Stimulated activated CD4-positive, alpha-beta T cell treated with anti-CD3 and anti-CD28 coated beads, Interleukin-15, amount 100 ng/mL, for 1 hour (primary cell): ENCODE measurements at regions not wholly inside any gene's neighbourhood (a gene's known extent, or its start where the extent isn't known, plus 50 kb on each side); places are given as distances from the start of the nearest gene placed in this dataset.
"Not testable (repeated sequence)": the region's sequence is repeated elsewhere in the genome, so short reads cannot be mapped to it uniquely, and the experiment has no call there.

Experiments used
- DNase-seq, 2 donors: peaks; one replicate each; pipeline ENCODE4 v3.0.0-alpha.2; 2020; ENCODE audit warnings: low read depth in 1 of 2, low spot score in 1 of 2

DNA sequence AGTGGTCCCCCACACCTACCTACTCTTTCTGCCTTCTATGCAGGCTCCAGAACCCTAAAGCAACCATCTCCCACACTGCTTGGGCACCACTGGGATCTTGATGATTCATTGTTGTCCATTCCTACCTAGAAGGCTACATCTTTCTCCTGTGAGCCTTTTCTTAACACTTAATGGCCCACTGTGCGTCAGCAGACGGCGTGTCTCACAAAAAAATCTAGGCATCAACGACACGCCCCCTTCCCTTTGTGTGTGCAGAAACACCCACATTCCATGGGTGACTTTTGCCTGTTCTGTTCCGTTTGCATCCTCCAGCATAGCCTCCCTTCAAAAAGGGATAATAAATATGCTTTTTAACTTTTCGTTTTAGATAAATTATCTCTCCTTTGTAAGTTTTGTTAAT lies 99.7 kb upstream of the CYRIA start:
- no peak for DNase-seq

DNA sequence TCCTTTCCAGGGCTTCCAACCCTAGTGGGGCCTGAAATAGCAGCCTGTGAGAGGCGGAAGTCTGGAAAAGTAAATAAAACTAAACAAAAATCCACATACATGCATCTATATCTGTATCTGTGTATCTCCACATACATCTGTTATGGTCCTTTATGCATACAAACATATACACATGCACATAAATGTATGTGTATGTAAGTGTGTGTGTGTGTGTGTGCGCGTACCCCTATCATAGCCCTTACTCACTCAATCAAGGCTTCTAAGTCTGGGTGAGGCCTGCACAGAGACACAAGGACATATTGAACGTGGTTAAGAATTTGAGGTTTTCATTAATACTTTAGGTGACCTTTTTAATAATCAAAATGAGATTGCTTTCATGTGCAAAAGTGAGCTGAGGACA lies 98.9 kb upstream of the CYRIA start:
- DNase-seq: no peak

DNA sequence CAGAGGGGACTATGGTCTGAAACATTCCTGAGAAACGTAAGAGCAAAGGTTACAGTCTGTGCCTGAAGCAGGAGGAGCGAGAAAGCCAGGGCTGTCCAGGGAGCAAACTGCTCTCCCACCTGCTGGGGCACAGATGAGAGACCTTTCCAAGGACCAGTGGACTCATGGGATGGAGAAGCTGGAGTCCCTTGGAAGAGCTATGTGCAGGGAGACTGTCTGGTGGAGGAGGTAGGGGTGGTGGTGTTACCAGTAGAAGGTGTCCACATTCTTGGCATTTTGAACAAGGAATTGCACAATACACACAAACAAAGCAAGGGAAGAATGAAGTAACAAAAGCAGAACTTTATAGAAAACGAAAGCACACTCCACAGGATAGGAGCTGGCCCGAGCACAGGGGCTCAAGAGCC lies 97.9 kb upstream of the CYRIA start:
- no peak for DNase-seq

DNA sequence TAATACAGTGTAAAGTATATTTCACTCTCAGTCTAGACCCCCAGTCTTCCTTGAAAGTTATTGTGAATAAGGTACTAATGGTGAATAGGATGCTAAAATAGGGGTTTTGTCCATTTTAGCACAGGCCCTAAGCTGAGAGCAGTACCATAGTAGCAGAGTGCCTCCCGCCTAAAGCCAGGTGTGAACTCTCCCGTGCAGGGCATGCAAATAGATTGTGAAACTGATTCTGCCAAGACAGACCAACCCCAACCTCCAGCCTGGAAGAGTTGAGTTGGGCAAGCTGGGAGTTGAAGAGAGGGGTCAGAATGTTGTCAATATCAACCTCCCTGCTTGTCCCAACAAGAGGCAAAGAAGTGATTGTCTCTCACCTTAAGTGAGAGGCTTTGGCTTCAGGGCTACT lies 97.4 kb upstream of the CYRIA start:
- no peak for DNase-seq

DNA sequence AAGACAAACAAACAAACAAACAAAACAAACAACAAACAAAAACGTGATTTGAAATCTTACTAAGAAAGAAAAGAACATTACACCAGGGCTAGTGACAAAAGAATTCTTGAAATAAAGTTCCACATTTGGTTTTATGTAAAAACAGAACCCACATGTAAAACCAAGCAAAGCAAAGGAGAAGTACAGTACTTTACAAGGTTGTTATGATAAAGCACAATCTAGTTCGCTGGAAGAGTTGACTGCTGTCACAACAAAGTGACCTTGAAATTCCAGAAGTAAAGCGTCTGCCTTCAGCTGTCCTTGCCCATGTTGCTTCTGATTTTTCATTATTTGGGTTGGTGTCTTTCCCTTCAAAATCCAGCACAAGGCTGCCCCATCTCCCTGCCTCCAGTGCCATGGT lies 94.8 kb upstream of the CYRIA start:
- no peak for DNase-seq

DNA sequence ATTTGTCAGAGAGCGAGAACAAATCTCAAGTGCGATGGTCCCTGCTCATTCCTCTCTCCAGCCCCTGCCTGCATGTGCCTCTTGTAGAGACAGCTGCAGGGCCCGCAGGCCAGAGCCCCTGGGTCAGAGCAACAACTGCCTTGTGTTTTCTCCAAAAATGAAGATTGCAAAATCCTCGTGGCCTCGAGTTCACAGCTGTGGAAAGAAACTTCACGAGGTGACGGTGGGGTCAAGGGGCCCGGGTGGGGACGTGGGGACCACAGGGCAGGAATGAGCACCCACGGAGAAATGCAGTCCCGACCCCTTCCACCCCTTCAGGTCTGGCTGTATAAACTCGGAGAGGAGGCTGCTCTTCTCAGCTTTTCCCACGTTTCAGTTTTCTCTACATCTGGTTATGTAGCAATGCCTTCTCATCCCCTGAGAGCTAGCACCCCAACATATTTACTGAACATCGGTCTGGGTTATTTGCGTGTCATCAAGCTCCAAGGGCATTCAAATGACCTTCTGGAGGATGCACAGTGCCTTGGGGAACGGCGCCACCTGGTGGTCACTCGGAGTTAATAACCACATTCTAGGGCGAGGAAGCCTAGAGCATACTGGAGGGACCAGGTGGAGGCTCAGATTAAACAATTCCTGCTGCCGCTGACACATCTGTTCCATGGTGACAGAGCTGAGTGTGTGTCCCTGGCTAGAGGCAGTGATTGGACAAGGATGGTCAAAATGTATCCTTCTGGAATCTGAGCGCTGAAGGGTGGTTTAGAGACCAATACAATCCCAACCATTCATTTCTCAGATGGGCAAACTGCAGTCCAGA lies 91.4 kb upstream of the CYRIA start:
- DNase-seq: peak; percentile 19 to 29

DNA sequence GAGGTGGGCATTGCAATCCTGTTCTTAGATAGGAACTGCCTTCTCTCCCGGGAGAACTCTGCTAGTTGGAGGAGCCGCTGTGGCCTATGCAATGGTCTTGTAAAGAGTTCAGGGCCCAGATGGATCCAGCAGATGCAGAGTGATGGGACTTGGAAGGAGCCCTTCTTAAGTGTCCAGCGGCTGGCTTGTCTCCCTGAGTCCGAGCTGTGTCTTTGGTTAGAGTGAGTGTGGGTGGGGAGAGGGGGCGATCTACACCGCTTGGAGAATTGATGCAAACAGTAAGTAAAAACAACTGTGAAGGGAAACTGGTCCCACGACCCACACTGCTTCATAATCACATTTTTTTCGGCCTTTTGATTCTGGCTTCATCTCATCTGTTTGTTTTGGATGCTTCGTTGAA lies 89.8 kb upstream of the CYRIA start:
- DNase-seq: no peak

DNA sequence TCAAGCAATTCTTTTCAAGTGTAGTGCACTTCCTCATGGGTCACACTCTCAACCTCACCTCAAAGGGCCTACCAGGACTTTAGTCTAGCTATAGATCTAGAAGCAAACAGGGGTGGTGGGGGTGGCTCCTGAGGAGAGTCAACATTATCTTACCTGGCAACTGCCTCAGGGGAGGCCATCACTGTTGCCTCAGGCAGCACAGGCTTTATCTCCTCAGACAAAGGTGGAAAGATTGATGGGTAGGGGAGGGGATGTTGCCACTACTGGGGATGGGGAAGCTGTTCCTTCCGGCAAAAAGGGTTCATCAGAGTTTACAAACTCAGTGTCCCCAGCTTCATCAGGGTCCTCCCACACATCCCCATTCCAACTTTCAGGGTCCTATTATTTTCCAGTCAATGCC lies 87.4 kb upstream of the CYRIA start:
- DNase-seq: not testable (repeated sequence)

DNA sequence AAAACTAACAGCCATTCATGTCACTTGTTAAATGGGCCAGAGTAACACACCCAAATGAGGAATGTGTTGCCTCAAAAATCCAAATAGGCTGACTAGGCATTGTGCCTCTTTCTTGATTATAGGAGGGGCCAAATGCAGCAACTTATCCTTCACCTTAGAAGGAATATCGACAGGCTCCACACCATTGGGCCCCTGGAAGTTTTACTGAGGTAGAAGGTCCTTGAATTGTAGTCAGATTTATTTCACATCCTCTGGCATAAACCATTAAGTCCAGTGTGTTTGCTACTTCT lies 85.2 kb upstream of the CYRIA start:
- not testable (repeated sequence) for DNase-seq

DNA sequence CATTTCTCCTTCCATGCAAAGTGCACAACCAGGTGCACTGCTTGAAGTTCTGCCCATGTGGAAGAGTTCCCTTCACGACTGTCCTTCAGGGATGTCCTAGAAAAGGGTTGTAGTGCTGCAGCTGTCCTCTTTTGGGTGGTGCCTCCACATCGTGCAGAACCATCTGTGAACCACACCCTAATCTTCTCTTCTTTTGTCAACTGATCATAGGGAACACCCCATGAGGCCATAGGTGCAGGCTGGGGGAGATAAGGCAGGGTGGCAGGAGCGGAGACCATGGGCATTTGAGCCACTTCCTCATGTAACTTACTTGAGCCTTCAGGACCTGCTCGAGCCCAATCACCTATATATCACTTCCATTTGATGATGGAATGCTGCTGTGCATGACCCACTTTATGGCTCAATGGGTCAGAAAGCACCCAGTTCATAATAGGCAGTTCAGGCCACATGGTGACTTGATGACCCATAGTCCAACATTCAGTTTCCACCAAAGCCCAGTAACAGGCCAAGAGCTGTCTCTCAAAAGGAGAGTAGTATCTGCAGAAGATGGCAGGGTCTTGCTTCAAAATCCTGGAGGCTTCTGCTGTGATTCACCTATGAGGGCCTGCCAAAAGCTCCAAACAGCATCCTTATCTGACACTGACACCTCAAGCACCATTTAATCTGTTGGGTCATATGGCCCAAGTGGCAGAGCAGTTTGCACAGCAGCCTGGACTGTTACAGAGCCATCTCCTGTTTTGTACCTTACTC lies 84.7 kb upstream of the CYRIA start:
- DNase-seq: no peak

DNA sequence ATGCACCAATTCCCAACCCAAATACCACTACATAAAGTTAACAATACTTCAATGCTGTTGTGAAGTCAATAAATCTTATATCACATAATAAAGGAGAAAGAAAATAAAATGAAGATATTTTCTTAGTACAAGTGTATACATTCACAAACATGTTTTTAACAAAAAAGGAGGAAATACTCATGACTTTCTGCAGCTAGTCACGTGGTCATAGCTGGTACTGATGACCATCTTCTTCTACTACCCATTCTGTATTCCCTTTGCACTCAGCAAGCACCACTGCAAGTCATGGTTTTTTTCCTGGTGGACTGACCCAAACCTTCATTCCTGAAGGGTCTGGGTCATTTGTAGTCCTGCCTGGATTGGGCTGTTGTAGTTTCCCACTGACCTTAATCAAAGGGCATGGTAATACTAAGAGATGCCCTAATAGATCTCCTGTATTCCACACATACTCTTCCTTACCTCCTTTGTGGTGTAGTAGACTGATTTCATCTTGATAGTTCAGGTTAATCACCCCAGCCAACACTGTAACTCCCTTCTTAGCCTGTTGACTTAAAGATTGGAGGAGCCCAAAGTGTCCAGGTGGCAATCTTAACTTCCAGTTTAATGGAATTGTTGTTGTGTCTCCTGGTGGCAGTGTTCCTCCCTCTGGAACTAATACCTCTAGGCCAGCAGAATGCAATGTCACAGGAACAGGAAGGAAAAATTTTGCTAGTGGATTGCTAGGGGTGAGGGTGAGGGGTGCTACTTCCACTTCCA lies 83.1 kb upstream of the CYRIA start:
- not testable (repeated sequence) for DNase-seq

DNA sequence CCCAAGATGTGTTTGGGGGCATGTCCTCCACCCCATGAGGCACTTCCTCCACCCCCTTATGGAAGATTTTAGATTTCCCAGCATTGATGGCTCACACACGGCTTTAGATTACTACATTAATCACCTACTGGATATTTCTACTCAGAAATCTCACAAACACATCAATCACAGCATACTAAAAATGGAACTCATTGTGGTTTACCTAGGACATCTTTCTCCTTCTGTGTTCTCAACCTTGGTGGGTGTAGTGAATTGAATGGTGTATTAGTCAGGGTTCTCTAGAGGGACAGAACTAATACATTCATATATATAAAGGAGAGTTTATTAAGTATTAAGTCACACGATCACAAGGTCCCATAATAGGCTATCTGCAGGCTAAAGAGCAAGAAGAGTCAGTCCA lies 82.1 kb upstream of the CYRIA start:
- DNase-seq: no peak

DNA sequence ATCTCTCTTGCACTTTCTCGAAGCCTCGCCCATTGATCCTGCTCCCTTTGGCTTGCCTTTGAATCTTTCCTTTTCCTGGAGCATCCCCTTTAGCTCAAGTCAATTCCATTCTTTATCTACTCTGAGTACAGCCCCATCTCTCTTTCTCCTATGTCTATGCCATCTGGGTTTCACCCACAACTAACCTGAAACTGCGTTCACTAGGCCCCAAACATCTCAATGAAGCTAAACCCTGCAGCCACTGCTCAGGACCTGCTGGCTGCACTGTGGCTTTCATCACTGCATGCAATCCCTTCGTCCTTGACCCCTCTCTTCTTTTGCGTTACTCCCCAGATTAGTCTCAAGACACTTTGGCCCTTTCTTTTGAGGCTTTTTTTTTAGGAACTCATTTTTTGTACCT lies 81.6 kb upstream of the CYRIA start:
- no peak for DNase-seq

DNA sequence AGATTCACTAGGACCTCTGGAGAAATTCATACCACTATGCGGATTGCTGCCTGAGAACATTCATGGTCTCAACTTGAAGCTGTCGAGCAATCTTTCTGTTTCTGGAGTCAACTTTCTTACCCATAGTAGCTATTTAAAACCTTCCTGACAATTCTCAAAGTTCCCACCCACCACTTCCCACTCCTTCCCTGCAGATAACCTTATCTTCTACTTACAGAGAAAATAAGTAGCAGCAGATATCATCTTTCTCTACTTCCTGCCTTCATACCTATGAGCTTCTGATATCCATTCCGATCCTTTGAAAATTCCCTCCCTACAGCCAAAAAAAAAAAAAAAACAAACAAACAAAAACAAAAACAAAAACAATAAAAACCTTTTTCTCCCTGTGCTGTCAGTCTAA lies 81.2 kb upstream of the CYRIA start:
- DNase-seq: no peak

DNA sequence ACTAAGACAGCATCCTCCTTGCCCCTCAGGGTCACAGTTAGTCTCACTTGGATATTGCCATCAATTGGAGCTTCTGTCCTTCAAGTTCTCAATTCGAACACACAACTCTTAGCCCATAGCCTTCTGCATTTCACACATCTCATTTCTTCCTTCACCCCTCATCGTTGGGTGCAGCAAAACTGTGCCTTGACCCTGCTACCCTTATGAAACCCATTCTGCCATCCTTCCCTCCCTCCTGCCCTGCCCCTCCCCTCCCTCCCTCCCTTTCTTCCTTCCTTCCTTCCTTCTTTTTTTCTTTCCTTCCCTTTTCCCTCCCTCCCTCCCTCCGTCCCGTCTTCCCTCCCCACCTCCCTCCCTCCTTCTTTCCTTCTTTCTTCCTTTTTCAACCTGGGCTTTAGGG lies 80.7 kb upstream of the CYRIA start:
- no peak for DNase-seq

DNA sequence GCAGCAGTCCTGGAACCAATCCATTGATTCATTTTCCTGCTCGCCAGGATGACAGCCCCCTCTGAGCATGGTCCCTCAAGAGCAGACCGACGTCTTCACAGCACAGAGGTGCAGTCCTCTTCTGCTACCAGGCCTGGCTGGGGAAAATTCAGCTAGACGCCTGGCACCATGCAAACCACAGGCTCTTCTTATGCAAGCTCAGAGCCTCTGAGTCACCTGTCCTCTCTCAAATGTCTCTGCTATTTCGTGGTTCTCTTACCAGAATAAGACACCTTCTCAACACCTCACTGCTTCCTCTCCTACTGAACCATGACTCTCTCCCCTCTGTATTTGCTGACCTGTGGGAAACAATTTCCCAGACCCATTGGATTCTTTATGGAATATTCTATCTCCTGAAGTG lies 79.8 kb upstream of the CYRIA start:
- no peak for DNase-seq

DNA sequence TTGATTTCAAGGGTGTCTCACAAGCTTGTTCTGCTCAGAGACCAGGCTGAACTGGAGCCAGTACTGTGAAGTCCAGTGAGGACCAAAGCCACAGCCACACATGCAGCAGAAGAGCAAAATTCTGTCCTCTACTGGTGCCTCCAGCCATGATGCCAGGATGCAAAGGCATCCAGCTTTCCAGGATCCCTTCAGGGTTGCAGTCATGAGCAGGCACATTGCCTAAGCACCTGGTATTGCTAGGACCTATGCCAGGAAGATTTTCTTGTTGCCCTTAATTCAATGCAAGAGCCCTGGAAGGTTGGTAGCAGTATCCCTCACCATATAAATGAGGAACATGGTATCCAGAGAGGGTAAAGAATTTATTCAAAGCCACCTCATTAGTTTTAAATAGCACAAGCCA lies 78.9 kb upstream of the CYRIA start:
- no peak for DNase-seq

DNA sequence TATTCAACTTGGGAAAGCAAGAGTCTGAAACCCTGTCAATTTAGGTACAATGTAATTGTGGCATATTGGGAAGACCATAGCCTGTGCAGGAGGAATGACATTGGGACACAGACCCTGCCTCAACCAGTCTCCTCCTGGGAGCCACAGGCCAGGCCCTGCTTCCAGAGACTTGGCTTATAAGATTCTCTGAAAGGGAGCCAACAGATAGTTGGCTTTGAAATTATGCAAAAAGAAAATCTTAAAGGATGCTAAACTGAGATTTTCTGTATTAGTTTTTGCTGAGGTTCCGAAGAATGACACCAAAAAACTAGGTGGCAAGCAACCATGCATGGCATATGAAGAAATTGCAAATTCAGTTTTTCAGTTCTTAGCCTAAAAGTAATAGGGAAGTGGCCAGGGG lies 76.4 kb upstream of the CYRIA start:
- no peak for DNase-seq

DNA sequence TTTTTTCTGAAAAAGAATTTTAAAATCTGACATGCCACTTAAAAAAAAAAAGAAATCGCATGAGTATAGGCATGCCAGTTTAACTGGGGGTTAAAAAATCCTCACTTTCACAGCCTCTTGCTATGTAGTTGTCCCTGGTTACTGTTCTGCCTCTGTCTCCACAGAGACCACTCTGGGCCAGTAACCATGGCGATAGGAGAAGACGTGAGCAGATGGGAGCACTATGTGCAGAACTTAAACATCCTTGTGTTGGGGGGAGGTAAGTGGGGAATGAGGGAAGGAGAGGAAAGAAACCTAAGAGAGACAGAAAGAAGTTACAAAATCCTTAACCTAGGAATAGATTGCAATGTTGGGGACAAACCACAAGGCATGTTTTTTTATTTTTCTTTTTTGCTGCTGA lies 75.9 kb upstream of the CYRIA start:
- no peak for DNase-seq

DNA sequence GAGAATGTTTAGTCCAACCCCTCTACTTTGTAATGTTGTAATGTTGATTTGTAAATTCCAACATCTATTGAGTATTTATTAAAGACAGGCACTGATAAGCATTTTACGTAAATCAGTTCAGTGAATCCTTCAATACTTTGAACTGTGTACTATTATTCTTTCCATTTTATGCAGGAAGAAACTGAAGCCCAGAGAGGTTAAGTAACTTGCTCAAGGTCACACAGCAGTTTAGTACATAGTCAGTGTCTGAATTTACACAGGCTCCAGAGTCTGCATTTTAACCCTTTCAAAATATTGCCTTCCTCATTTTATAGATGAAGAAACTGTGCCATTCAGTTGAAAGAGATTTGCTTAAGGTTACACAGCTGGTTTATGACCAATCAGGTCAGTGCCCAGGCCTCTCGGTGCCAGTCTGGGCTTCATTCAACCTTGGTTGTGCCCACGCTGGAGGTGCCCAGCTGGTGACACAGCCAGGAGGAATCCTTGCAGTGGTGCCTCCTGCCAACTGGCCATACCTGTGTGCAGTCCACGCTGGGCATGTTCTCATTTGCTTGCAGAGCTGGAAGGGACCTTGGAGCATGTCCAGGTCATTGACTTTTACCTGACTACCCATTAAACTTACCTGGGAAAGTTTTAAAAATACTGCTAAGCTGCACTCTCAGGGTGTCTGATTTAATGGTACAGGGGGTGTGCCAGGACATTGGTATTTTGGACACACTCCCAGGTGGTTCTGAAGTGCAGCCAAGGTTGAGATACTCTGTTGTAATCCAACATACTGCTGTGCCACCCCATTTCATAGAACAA lies 74.3 kb upstream of the CYRIA start:
- DNase-seq: no peak
